H9 (cell line): ENCODE measurements at regions not wholly inside any gene's neighbourhood (a gene's known extent, or its start where the extent isn't known, plus 50 kb on each side); places are given as distances from the start of the nearest gene placed in this dataset.

ENCODE experiments used
- DNase-seq: peaks from one replicate; pipeline ENCODE4 v3.0.0-alpha.2; 2017
- H2AFZ ChIP-seq: one replicate; pipeline ENCODE4 v1.6.1; 2013; ENCODE audit warnings: mild to moderate bottlenecking, low read length, control low read depth, moderate library complexity
- H2AK5ac ChIP-seq: 2 replicates; pipeline ENCODE4 v1.6.1; 2013; ENCODE audit warnings: low read length, control low read depth, mixed read lengths; ENCODE audit not compliant: insufficient read length
- H2BK120ac ChIP-seq: one replicate; pipeline ENCODE4 v1.6.1; 2013; ENCODE audit warnings: low read depth, mild to moderate bottlenecking, low read length, control low read depth, inconsistent platforms; ENCODE audit not compliant: poor library complexity, severe bottlenecking
- H2BK12ac ChIP-seq: 2 replicates; pipeline ENCODE4 v1.6.1; 2013; ENCODE audit warnings: low read length, control low read depth, mixed read lengths, low read depth; ENCODE audit not compliant: insufficient read length
- H2BK15ac ChIP-seq: 2 replicates; pipeline ENCODE4 v1.6.1; 2013; ENCODE audit warnings: low read depth, low read length, control low read depth
- H2BK20ac ChIP-seq: one replicate; pipeline ENCODE4 v1.6.1; 2013; ENCODE audit warnings: low read depth, mild to moderate bottlenecking, low read length, control low read depth, inconsistent platforms; ENCODE audit not compliant: poor library complexity, severe bottlenecking
- H2BK5ac ChIP-seq: 2 replicates; pipeline ENCODE4 v1.6.1; 2013; ENCODE audit warnings: low read length, control low read depth, mixed read lengths; ENCODE audit not compliant: insufficient read length
- H3K14ac ChIP-seq: 2 replicates; pipeline ENCODE4 v1.6.1; 2013; ENCODE audit warnings: low read length, control low read depth; ENCODE audit not compliant: insufficient read depth
- H3K18ac ChIP-seq: 2 replicates; pipeline ENCODE4 v1.6.1; 2013; ENCODE audit warnings: low read depth, mild to moderate bottlenecking, mixed read lengths, low read length, control low read depth; ENCODE audit not compliant: insufficient read length
- H3K23ac ChIP-seq: 2 replicates; pipeline ENCODE4 v1.6.1; 2013; ENCODE audit warnings: low read length, control low read depth, mixed read lengths, low read depth; ENCODE audit not compliant: insufficient read length
- H3K23me2 ChIP-seq: 2 replicates; pipeline ENCODE4 v1.6.1; 2013; ENCODE audit warnings: low read depth, mild to moderate bottlenecking, mixed read lengths, low read length, control low read depth; ENCODE audit not compliant: insufficient read length, poor library complexity, severe bottlenecking
- H3K27ac ChIP-seq: 2 replicates; pipeline ENCODE4 v1.5.1; 2013; ENCODE audit warnings: low read length, control low read depth, mixed read lengths, low read depth; ENCODE audit not compliant: insufficient read length
- H3K27me3 ChIP-seq: 2 replicates; pipeline ENCODE4 v1.6.1; 2013; ENCODE audit warnings: low read length, control low read depth, inconsistent platforms; ENCODE audit not compliant: insufficient read depth
- H3K4ac ChIP-seq: 2 replicates; pipeline ENCODE4 v1.6.1; 2013; ENCODE audit warnings: low read depth, mild to moderate bottlenecking, control low read depth, inconsistent platforms, low read length, moderate library complexity
- H3K4me1 ChIP-seq: 2 replicates; pipeline ENCODE4 v1.6.1; 2013; ENCODE audit warnings: low read length, control low read depth, inconsistent platforms; ENCODE audit not compliant: insufficient read depth
- H3K4me2 ChIP-seq: 2 replicates; pipeline ENCODE4 v1.6.1; 2013; ENCODE audit warnings: low read length, control low read depth, mixed read lengths; ENCODE audit not compliant: insufficient read length, insufficient read depth
- H3K56ac ChIP-seq: 2 replicates; pipeline ENCODE4 v1.6.1; 2013; ENCODE audit warnings: low read depth, mild to moderate bottlenecking, mixed read lengths, low read length, control low read depth; ENCODE audit not compliant: insufficient read length
- H3K79me1 ChIP-seq: 2 replicates; pipeline ENCODE4 v1.6.1; 2013; ENCODE audit warnings: low read depth, mild to moderate bottlenecking, moderate library complexity, low read length, control low read depth, inconsistent platforms; ENCODE audit not compliant: insufficient read depth, poor library complexity, severe bottlenecking
- H3K79me2 ChIP-seq: 2 replicates; pipeline ENCODE4 v1.6.1; 2013; ENCODE audit warnings: low read length, control low read depth, inconsistent platforms; ENCODE audit not compliant: insufficient read depth
- H3K9ac ChIP-seq: 2 replicates; pipeline ENCODE4 v1.6.1; 2013; ENCODE audit warnings: low read length, control low read depth, mixed read lengths; ENCODE audit not compliant: insufficient read length; ENCODE audit errors: extremely low read depth
- H3K9me3 ChIP-seq: one replicate; pipeline ENCODE4 v1.6.1; 2013; ENCODE audit warnings: low read depth, low read length, inconsistent platforms; ENCODE audit not compliant: control insufficient read depth
- H3T11ph ChIP-seq: one replicate; pipeline ENCODE4 v1.6.1; 2013; ENCODE audit warnings: mild to moderate bottlenecking, low read length, control low read depth, inconsistent platforms
- H4K20me1 ChIP-seq: one replicate; pipeline ENCODE4 v1.6.1; 2013; ENCODE audit not compliant: control insufficient read depth, insufficient read length, insufficient read depth
- H4K5ac ChIP-seq: 2 replicates; pipeline ENCODE4 v1.6.1; 2013; ENCODE audit warnings: low read depth, mild to moderate bottlenecking, mixed read lengths, low read length, control low read depth; ENCODE audit not compliant: insufficient read length
- H4K8ac ChIP-seq: replicated peaks from 2 replicates; pipeline ENCODE4 v1.6.1; 2013; ENCODE audit warnings: low read length, control low read depth, mixed read lengths, low read depth; ENCODE audit not compliant: insufficient read length
- H4K91ac ChIP-seq: 2 replicates; pipeline ENCODE4 v1.6.1; 2013; ENCODE audit warnings: low read depth, mild to moderate bottlenecking, moderate library complexity, mixed read lengths, low read length, control low read depth; ENCODE audit not compliant: insufficient read length
- H3K27ac Mint-ChIP-seq, 3 experiments: 2 replicates in 2 of 3; 3 replicates in 1 of 3; pipeline ENCODE4 v1.8.0; 2020 to 2021; ENCODE audit warnings: mixed read lengths in 3 of 3, mild to moderate bottlenecking in 1 of 3, moderate library complexity in 1 of 3
- H3K27me3 Mint-ChIP-seq: 2 replicates; pipeline ENCODE4 v1.8.0; 2021; ENCODE audit warnings: low read depth, mild to moderate bottlenecking, moderate library complexity, mixed read lengths
- H3K36me3 Mint-ChIP-seq, 3 experiments: 2 replicates in 2 of 3; 3 replicates in 1 of 3; pipeline ENCODE4 v1.8.0; 2020 to 2021; ENCODE audit warnings: low read depth in 3 of 3, mixed read lengths in 3 of 3; ENCODE audit not compliant: insufficient read depth in 1 of 3
- H3K4me1 Mint-ChIP-seq, 2 experiments: 2 replicates each; pipeline ENCODE4 v1.8.0; 2020; ENCODE audit warnings: mixed read lengths in 2 of 2
- H3K4me3 Mint-ChIP-seq, 2 experiments: 2 replicates in 1 of 2; 3 replicates in 1 of 2; pipeline ENCODE4 v1.8.0; 2020 to 2021; ENCODE audit warnings: mild to moderate bottlenecking in 2 of 2, mixed read lengths in 2 of 2, moderate library complexity in 1 of 2
- H3K9me3 Mint-ChIP-seq, 2 experiments: 2 replicates in 1 of 2; 3 replicates in 1 of 2; pipeline ENCODE4 v1.8.0; 2020; ENCODE audit warnings: mild to moderate bottlenecking in 2 of 2, mixed read lengths in 2 of 2, moderate library complexity in 1 of 2
- WGBS: extraction: QIAGEN DNeasy Blood & Tissue Kit; methylation state at CpG from one replicate; pipeline ENCODE4 v1.1.7; 2013; ENCODE audit warnings: missing lambda C conversion rate, low lambda C conversion rate, mixed read lengths; ENCODE audit not compliant: insufficient read length; ENCODE audit errors: extremely low coverage; 5-methylcytosine and 5-hydroxymethylcytosine counted together
- TF ChIP-seq, protein P1 (sequence below): fragments of 200-600 bp; sonication (generic); conservative IDR thresholded peaks from 3 replicates; pipeline ENCODE4 v1.8.0; 2021; ENCODE audit warnings: antibody characterized with exemption, mild to moderate bottlenecking

DNA sequence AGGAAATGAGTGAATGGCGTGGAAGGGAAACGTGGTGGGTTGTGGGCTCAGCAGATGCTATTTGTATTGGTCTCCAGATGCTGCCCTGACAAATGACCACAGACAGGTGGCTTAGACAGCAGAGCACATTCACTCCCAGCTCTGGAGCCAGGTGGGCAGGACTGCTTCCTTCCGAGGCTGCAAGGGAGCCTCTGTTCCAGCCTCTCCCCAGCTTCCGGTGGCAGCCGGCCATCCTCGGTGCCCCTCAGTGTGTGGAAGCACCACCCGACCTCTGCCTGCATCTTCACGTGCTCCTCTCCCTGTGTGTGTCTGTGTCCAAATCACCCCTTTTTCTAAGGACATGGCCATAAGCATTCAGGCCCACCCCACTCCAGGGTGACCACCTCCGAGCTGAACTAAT lies 105.1 kb downstream of the SOX1 start:
- Histone ChIP-seq H2BK20ac (no peak overlapping the region), H3T11ph (no peak overlapping the region), H3K23ac (no peak overlapping the region), H2AK5ac (no peak overlapping the region), H2AFZ (no peak overlapping the region), H3K27me3 (no peaks in the 10 kb centered on the region), H2BK5ac (no peak overlapping the region), H2BK12ac (no peak overlapping the region), H3K27ac (no peak overlapping the region), H3K23me2 (no peaks in the 10 kb centered on the region), H3K79me2 (no peaks in the 10 kb centered on the region), H4K8ac (no peak overlapping the region), H2BK120ac (no peak overlapping the region), H3K4me1 (no peaks in the 10 kb centered on the region), H3K9me3 (no peaks in the 10 kb centered on the region), H3K56ac (no peak overlapping the region), H3K4me2 (no peak overlapping the region), H3K14ac (no peak overlapping the region), H3K9ac (no peak overlapping the region), H4K5ac (no peak overlapping the region), H3K4ac (no peak overlapping the region), H2BK15ac (no peak overlapping the region), H3K79me1 (no peaks in the 10 kb centered on the region), H4K20me1 (no peaks in the 10 kb centered on the region), H4K91ac (no peak overlapping the region), H3K18ac (no peak overlapping the region)
- DNase-seq = no peak
- no peak overlapping the region for H3K4me3 Mint-ChIP-seq
- peaks cover 9 to 10% of the 10 kb centered on the region in 2 experiments for H3K9me3 Mint-ChIP-seq
- TF ChIP-seq, protein P1, sequence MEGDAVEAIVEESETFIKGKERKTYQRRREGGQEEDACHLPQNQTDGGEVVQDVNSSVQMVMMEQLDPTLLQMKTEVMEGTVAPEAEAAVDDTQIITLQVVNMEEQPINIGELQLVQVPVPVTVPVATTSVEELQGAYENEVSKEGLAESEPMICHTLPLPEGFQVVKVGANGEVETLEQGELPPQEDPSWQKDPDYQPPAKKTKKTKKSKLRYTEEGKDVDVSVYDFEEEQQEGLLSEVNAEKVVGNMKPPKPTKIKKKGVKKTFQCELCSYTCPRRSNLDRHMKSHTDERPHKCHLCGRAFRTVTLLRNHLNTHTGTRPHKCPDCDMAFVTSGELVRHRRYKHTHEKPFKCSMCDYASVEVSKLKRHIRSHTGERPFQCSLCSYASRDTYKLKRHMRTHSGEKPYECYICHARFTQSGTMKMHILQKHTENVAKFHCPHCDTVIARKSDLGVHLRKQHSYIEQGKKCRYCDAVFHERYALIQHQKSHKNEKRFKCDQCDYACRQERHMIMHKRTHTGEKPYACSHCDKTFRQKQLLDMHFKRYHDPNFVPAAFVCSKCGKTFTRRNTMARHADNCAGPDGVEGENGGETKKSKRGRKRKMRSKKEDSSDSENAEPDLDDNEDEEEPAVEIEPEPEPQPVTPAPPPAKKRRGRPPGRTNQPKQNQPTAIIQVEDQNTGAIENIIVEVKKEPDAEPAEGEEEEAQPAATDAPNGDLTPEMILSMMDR = no peak
- no peak overlapping the region; a peak in 2 of 7 replicates for H3K27ac Mint-ChIP-seq
- peaks cover 0 to 2% of the 10 kb centered on the region in 2 experiments; a peak in 1 of 4 replicates for H3K4me1 Mint-ChIP-seq
- WGBS = no CpG with 5 or more reads among the region's 9 CpGs
- peaks cover 0 to 13% (median 0%) of the 10 kb centered on the region in 3 experiments; a peak in 3 of 7 replicates for H3K36me3 Mint-ChIP-seq
- H3K27me3 Mint-ChIP-seq = peaks cover 31% of the 10 kb centered on the region
